WTC11 (cell line): ENCODE measurements at regions not wholly inside any gene's neighbourhood (a gene's known extent, or its start where the extent isn't known, plus 50 kb on each side); places are given as distances from the start of the nearest gene placed in this dataset.

ENCODE experiments used
- ATAC-seq: fragments of 200-7000 bp; cut with Tn5 transposase; 2 replicates; pipeline ENCODE4 v1.10.0; 2021; ENCODE audit warnings: mild to moderate bottlenecking, moderate library complexity
- CTCF ChIA-PET: fragments of 300-600 bp; sonication (Branson Sonifier 250); formaldehyde crosslinking; loops from one replicate; lab custom pipeline; 2021; ENCODE audit warnings: antibody characterized with exemption; lab: Charles Lee
- POLR2A ChIA-PET: fragments of 350-600 bp; sonication (Branson Sonifier 250); formaldehyde crosslinking; loops from one replicate; lab custom pipeline; 2021; ENCODE audit warnings: antibody characterized with exemption; lab: Charles Lee
- DNase-seq: peaks from one replicate; pipeline ENCODE4 v3.0.0; 2021; ENCODE audit warnings: low spot score
- H3K27ac Mint-ChIP-seq: 2 replicates; pipeline ENCODE4 v1.8.0; 2021; ENCODE audit warnings: mixed read lengths
- H3K27me3 Mint-ChIP-seq: 2 replicates; pipeline ENCODE4 v1.8.0; 2021; ENCODE audit warnings: low read depth, mild to moderate bottlenecking, moderate library complexity, mixed read lengths
- H3K36me3 Mint-ChIP-seq: 2 replicates; pipeline ENCODE4 v1.8.0; 2021; ENCODE audit warnings: mixed read lengths
- H3K4me1 Mint-ChIP-seq: 2 replicates; pipeline ENCODE4 v1.8.0; 2022; ENCODE audit warnings: mixed read lengths
- H3K4me3 Mint-ChIP-seq: 2 replicates; pipeline ENCODE4 v1.8.0; 2021; ENCODE audit warnings: mild to moderate bottlenecking, moderate library complexity, mixed read lengths
- H3K9me3 Mint-ChIP-seq: 2 replicates; pipeline ENCODE4 v1.8.0; 2021; ENCODE audit warnings: mixed read lengths
- E2F1 ChIP-seq: sonication (generic); formaldehyde crosslinking; IDR thresholded peaks from 2 replicates; pipeline ENCODE4 v1.8.0; 2022; ENCODE audit warnings: mild to moderate bottlenecking, missing genetic modification reagents
- E2F5 ChIP-seq: sonication (generic); formaldehyde crosslinking; IDR thresholded peaks from 2 replicates; pipeline ENCODE4 v1.8.1; 2022; ENCODE audit warnings: mild to moderate bottlenecking, moderate library complexity, missing genetic modification reagents
- ERG ChIP-seq: fragments of 250-450 bp; sonication (Bioruptor Pico); IDR thresholded peaks from 2 replicates; pipeline ENCODE4 v1.8.0; 2021; ENCODE audit warnings: mild to moderate bottlenecking
- ESRRA ChIP-seq: sonication (generic); formaldehyde crosslinking; IDR thresholded peaks from 2 replicates; pipeline ENCODE4 v1.8.1; 2022; ENCODE audit warnings: mild to moderate bottlenecking, missing genetic modification reagents, borderline replicate concordance
- FOXP1 ChIP-seq: sonication (generic); formaldehyde crosslinking; IDR thresholded peaks from 2 replicates; pipeline ENCODE4 v1.8.0; 2022; ENCODE audit warnings: missing genetic modification reagents, mild to moderate bottlenecking, moderate library complexity, borderline replicate concordance
- IRF2 ChIP-seq: sonication (generic); formaldehyde crosslinking; IDR thresholded peaks from 2 replicates; pipeline ENCODE4 v1.8.0; 2022; ENCODE audit warnings: low read depth, missing genetic modification reagents, borderline replicate concordance
- MXD4 ChIP-seq: fragments of 250-450 bp; sonication (Bioruptor Pico); IDR thresholded peaks from 2 replicates; pipeline ENCODE4 v1.8.0; 2021; ENCODE audit warnings: mild to moderate bottlenecking, moderate library complexity, borderline replicate concordance
- PRDM15 ChIP-seq: sonication (generic); formaldehyde crosslinking; IDR thresholded peaks from 2 replicates; pipeline ENCODE4 v1.8.0; 2022; ENCODE audit warnings: missing genetic modification reagents
- PREB ChIP-seq: sonication (generic); formaldehyde crosslinking; IDR thresholded peaks from 2 replicates; pipeline ENCODE4 v1.8.1; 2022; ENCODE audit warnings: mild to moderate bottlenecking, missing genetic modification reagents, moderate library complexity, borderline replicate concordance
- RELA ChIP-seq: sonication (generic); formaldehyde crosslinking; IDR thresholded peaks from 2 replicates; pipeline ENCODE4 v1.8.1; 2022; ENCODE audit warnings: missing genetic modification reagents, mild to moderate bottlenecking, borderline replicate concordance
- TCF7 ChIP-seq: sonication (generic); formaldehyde crosslinking; IDR thresholded peaks from 2 replicates; pipeline ENCODE4 v1.8.0; 2022; ENCODE audit warnings: mild to moderate bottlenecking, low read depth, missing genetic modification reagents, moderate library complexity
- ZNF232 ChIP-seq: sonication (generic); formaldehyde crosslinking; IDR thresholded peaks from 2 replicates; pipeline ENCODE4 v1.8.0; 2022; ENCODE audit warnings: mild to moderate bottlenecking, missing genetic modification reagents
- ZNF425 ChIP-seq: fragments of 250-450 bp; sonication (Bioruptor Pico); conservative IDR thresholded peaks from 2 replicates; pipeline ENCODE4 v1.9.0; 2021; ENCODE audit warnings: mild to moderate bottlenecking
- TF ChIP-seq, protein P1 (sequence below): sonication (generic); formaldehyde crosslinking; IDR thresholded peaks from 2 replicates; pipeline ENCODE4 v1.8.0; 2023; ENCODE audit warnings: missing genetic modification reagents
- TF ChIP-seq, protein P2 (sequence below): sonication (generic); formaldehyde crosslinking; IDR thresholded peaks from 2 replicates; pipeline ENCODE4 v1.8.1; 2023; ENCODE audit warnings: mild to moderate bottlenecking, missing genetic modification reagents, moderate library complexity
- TF ChIP-seq, protein P3 (sequence below): sonication (generic); formaldehyde crosslinking; conservative IDR thresholded peaks from 2 replicates; pipeline ENCODE4 v1.8.1; 2023; ENCODE audit warnings: mild to moderate bottlenecking, low read depth, missing genetic modification reagents, moderate library complexity
- TF ChIP-seq, protein P4 (sequence below): sonication (generic); formaldehyde crosslinking; IDR thresholded peaks from 2 replicates; pipeline ENCODE4 v1.8.1; 2023; ENCODE audit warnings: mild to moderate bottlenecking, missing genetic modification reagents

- ChIA-PET CTCF (no interaction called here), POLR2A (no interaction called here)
- TF ChIP-seq IRF2 (CRISPR knock-in tag) (no peak), ERG (no peak), ESRRA (CRISPR knock-in tag) (no peak), TCF7 (no peak), ZNF425 (CRISPR knock-in tag) (no peak), E2F5 (CRISPR knock-in tag) (no peak), PREB (CRISPR knock-in tag) (no peak), FOXP1 (no peak)
- TF ChIP-seq, protein P1, sequence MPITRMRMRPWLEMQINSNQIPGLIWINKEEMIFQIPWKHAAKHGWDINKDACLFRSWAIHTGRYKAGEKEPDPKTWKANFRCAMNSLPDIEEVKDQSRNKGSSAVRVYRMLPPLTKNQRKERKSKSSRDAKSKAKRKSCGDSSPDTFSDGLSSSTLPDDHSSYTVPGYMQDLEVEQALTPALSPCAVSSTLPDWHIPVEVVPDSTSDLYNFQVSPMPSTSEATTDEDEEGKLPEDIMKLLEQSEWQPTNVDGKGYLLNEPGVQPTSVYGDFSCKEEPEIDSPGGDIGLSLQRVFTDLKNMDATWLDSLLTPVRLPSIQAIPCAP (CRISPR knock-in tag): no peak
- TF ChIP-seq, protein P2, sequence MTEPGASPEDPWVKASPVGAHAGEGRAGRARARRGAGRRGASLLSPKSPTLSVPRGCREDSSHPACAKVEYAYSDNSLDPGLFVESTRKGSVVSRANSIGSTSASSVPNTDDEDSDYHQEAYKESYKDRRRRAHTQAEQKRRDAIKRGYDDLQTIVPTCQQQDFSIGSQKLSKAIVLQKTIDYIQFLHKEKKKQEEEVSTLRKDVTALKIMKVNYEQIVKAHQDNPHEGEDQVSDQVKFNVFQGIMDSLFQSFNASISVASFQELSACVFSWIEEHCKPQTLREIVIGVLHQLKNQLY (CRISPR knock-in tag): no peak
- TF ChIP-seq, protein P3, sequence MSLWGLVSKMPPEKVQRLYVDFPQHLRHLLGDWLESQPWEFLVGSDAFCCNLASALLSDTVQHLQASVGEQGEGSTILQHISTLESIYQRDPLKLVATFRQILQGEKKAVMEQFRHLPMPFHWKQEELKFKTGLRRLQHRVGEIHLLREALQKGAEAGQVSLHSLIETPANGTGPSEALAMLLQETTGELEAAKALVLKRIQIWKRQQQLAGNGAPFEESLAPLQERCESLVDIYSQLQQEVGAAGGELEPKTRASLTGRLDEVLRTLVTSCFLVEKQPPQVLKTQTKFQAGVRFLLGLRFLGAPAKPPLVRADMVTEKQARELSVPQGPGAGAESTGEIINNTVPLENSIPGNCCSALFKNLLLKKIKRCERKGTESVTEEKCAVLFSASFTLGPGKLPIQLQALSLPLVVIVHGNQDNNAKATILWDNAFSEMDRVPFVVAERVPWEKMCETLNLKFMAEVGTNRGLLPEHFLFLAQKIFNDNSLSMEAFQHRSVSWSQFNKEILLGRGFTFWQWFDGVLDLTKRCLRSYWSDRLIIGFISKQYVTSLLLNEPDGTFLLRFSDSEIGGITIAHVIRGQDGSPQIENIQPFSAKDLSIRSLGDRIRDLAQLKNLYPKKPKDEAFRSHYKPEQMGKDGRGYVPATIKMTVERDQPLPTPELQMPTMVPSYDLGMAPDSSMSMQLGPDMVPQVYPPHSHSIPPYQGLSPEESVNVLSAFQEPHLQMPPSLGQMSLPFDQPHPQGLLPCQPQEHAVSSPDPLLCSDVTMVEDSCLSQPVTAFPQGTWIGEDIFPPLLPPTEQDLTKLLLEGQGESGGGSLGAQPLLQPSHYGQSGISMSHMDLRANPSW (CRISPR knock-in tag): no peak
- TF ChIP-seq, protein P4, sequence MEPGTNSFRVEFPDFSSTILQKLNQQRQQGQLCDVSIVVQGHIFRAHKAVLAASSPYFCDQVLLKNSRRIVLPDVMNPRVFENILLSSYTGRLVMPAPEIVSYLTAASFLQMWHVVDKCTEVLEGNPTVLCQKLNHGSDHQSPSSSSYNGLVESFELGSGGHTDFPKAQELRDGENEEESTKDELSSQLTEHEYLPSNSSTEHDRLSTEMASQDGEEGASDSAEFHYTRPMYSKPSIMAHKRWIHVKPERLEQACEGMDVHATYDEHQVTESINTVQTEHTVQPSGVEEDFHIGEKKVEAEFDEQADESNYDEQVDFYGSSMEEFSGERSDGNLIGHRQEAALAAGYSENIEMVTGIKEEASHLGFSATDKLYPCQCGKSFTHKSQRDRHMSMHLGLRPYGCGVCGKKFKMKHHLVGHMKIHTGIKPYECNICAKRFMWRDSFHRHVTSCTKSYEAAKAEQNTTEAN (CRISPR knock-in tag): no peak
- Mint-ChIP-seq H3K27me3 (no peaks in the 10 kb centered on the region; the same call in 1 of the 2 replicates), H3K4me1 (peaks cover 6% of the 10 kb centered on the region; the same call in 1 of the 2 replicates), H3K27ac (no peak overlapping the region), H3K9me3 (0 out of 2 replicates have a peak, but pooled peaks cover 7% of the 10 kb centered on the region), H3K4me3 (no peak overlapping the region), H3K36me3 (no peaks in the 10 kb centered on the region)
- no peak for ATAC-seq
- DNase-seq: no peak
Observed at GRCh38 chr1:98538106-98538505, 123.4 kb upstream of the SNX7 start.

GRCh38 chr1:98523256-98523655 lies 138.3 kb upstream of the SNX7 start:
- H3K27me3 Mint-ChIP-seq: no peaks in the 10 kb centered on the region
- POLR2A ChIA-PET: no interaction called here
- DNase-seq: no peak
- CTCF ChIA-PET: no interaction called here
- ATAC-seq: no peak
- peaks cover 68% of the 10 kb centered on the region for H3K9me3 Mint-ChIP-seq
- no peak overlapping the region for H3K4me3 Mint-ChIP-seq
- no peak overlapping the region for H3K27ac Mint-ChIP-seq
- H3K36me3 Mint-ChIP-seq: peaks cover 27% of the 10 kb centered on the region
- H3K4me1 Mint-ChIP-seq: no peaks in the 10 kb centered on the region
- TF ChIP-seq E2F1 (CRISPR knock-in tag): no peak
- TF ChIP-seq ZNF232 (CRISPR knock-in tag): no peak
- no peak for TF ChIP-seq RELA
- no peak for TF ChIP-seq MXD4 (CRISPR knock-in tag)
- no peak for TF ChIP-seq PRDM15 (CRISPR knock-in tag)
